HCT116 (cell line): ENCODE measurements at regions not wholly inside any gene's neighbourhood (a gene's known extent, or its start where the extent isn't known, plus 50 kb on each side); places are given as distances from the start of the nearest gene placed in this dataset.

ENCODE experiments used
- ATAC-seq: fragments of 200-7000 bp; cut with Tn5 transposase; 2 replicates; pipeline ENCODE4 v1.9.1; 2020; ENCODE audit warnings: mild to moderate bottlenecking, moderate library complexity
- BruUV-seq: library from RNA; stranded (reverse); fragments of 400-500 nt; replicated peaks from 2 replicates; lab custom pipeline; 2021; lab: Mats Ljungman, UMichigan
- CTCF ChIA-PET: fragments of 300-600 bp; sonication (Branson Sonifier 250); formaldehyde crosslinking; loops from one replicate; lab custom pipeline; 2021; ENCODE audit warnings: antibody characterized with exemption; lab: Charles Lee
- POLR2A ChIA-PET: fragments of 300-600, 350-600 bp; sonication (Branson Sonifier 250); formaldehyde crosslinking; loops from one replicate; lab custom pipeline; 2021; ENCODE audit warnings: antibody characterized with exemption; lab: Charles Lee
- RAD21 ChIA-PET, 2 experiments: fragments of 300-600 bp; sonication (Branson Sonifier 250); formaldehyde crosslinking; loops; one replicate each; lab custom pipeline; 2023; ENCODE audit warnings: low total read pairs in 2 of 2; ENCODE audit not compliant: uncharacterized antibody in 2 of 2, unreplicated experiment in 2 of 2, low non-redundant PET in 1 of 2; lab: Charles Lee
- DNase-seq: peaks from one replicate; pipeline ENCODE4 v3.0.0-alpha.2; 2010; ENCODE audit warnings: low read depth, low spot score
- H2AFZ ChIP-seq: fragments of 200-600 bp; shearing (Covaris generic), sonication (generic); 2 replicates; pipeline ENCODE4 v1.6.1; 2017; ENCODE audit warnings: low read depth, mixed run types, mixed read lengths, antibody characterized with exemption, low read length; ENCODE audit not compliant: poor library complexity, severe bottlenecking
- H3K27ac ChIP-seq: 2 replicates; pipeline ENCODE4 v1.5.1; 2012; ENCODE audit warnings: low read depth, low read length
- H3K27me3 ChIP-seq: fragments of 200-600 bp; sonication (generic); 2 replicates; pipeline ENCODE4 v1.6.1; 2016; ENCODE audit warnings: mixed run types, low read length, mixed read lengths; ENCODE audit not compliant: insufficient read depth
- H3K36me3 ChIP-seq, 2 experiments: fragments of 200-500 bp in 1 of 2; fragments of 200-600 bp in 1 of 2; sonication (Bioruptor generic) in 1 of 2; sonication (generic) in 1 of 2; 2 replicates each; pipeline versions ENCODE4 v1.5.1 to v1.6.1; 2014 to 2016; ENCODE audit warnings: low read length in 2 of 2, inconsistent platforms in 1 of 2, mixed read lengths in 1 of 2, mixed run types in 1 of 2; ENCODE audit not compliant: insufficient read depth in 2 of 2, control insufficient read depth in 1 of 2
- H3K4me1 ChIP-seq, 2 experiments: fragments of 200-600 bp in 1 of 2; sonication (generic) in 1 of 2; 2 replicates each; pipeline versions ENCODE4 v1.5.1 to v1.6.1; 2012 to 2017; ENCODE audit warnings: low read length in 2 of 2, inconsistent platforms in 1 of 2, mild to moderate bottlenecking in 1 of 2, mixed read lengths in 1 of 2, mixed run types in 1 of 2, moderate library complexity in 1 of 2; ENCODE audit not compliant: insufficient read depth in 2 of 2, control insufficient read depth in 1 of 2
- H3K4me2 ChIP-seq: fragments of 200-600 bp; sonication (generic); 2 replicates; pipeline ENCODE4 v1.6.1; 2017; ENCODE audit warnings: mixed run types, low read length, mixed read lengths
- H3K4me3 ChIP-seq, 2 experiments: fragments of 200-600 bp in 1 of 2; sonication (generic) in 1 of 2; replicated peaks in 1 of 2; 2 replicates each; pipeline ENCODE4 v1.5.1; 2011 to 2016; ENCODE audit warnings: low read length in 2 of 2, control low read depth in 1 of 2, low read depth in 1 of 2, mild to moderate bottlenecking in 1 of 2, mixed read lengths in 1 of 2, mixed run types in 1 of 2
- H3K79me2 ChIP-seq: fragments of 200-600 bp; sonication (generic); 2 replicates; pipeline ENCODE4 v1.6.1; 2017; ENCODE audit warnings: mild to moderate bottlenecking, mixed run types, low read length, moderate library complexity, mixed read lengths; ENCODE audit not compliant: insufficient read depth
- H3K9ac ChIP-seq: fragments of 200-600 bp; sonication (generic); 2 replicates; pipeline ENCODE4 v1.6.1; 2016; ENCODE audit warnings: low read length, mixed read lengths
- H3K9me2 ChIP-seq: fragments of 200-600 bp; sonication (generic), shearing (Covaris generic); 2 replicates; pipeline ENCODE4 v1.6.1; 2017; ENCODE audit warnings: mixed run types, mild to moderate bottlenecking, moderate library complexity; ENCODE audit not compliant: insufficient read depth
- H3K9me3 ChIP-seq, 2 experiments: fragments of 200-500 bp in 1 of 2; fragments of 200-600 bp in 1 of 2; sonication (Bioruptor generic) in 1 of 2; sonication (generic) in 1 of 2; 2 replicates each; pipeline ENCODE4 v1.6.1; 2014 to 2017; ENCODE audit warnings: low read length in 2 of 2, mixed read lengths in 2 of 2, inconsistent platforms in 1 of 2, low read depth in 1 of 2, mild to moderate bottlenecking in 1 of 2, mixed run types in 1 of 2, moderate library complexity in 1 of 2; ENCODE audit not compliant: control insufficient read depth in 1 of 2, insufficient read depth in 1 of 2
- H4K20me1 ChIP-seq: fragments of 200-600 bp; sonication (generic), shearing (Covaris generic); 2 replicates; pipeline ENCODE4 v1.6.1; 2017; ENCODE audit warnings: mixed run types, mild to moderate bottlenecking, moderate library complexity; ENCODE audit not compliant: insufficient read depth
- CEBPB ChIP-seq: IDR thresholded peaks from 2 replicates; pipeline ENCODE4 v1.6.1; 2012; ENCODE audit warnings: low read depth
- EZH2 ChIP-seq: fragments of 200-600 bp; sonication (generic); IDR thresholded peaks from 2 replicates; pipeline ENCODE4 v1.6.1; 2017; ENCODE audit warnings: antibody characterized with exemption, mixed run types
- EZH2phosphoT487 ChIP-seq: fragments of 200-600 bp; IDR thresholded peaks from 2 replicates; pipeline ENCODE4 v1.6.1; 2018; ENCODE audit warnings: antibody characterized with exemption, borderline replicate concordance
- FOSL1 ChIP-seq: IDR thresholded peaks from 2 replicates; pipeline ENCODE4 v1.6.1; 2012; ENCODE audit warnings: low read depth
- POLR2A ChIP-seq: IDR thresholded peaks from 2 replicates; pipeline ENCODE4 v1.7.0; 2011; ENCODE audit warnings: borderline replicate concordance; ENCODE audit not compliant: insufficient read depth, insufficient read length; ENCODE audit errors: extremely low read depth
- TCF7L2 ChIP-seq: IDR thresholded peaks from 2 replicates; pipeline ENCODE4 v1.7.0; 2011; ENCODE audit warnings: borderline replicate concordance, inconsistent platforms; ENCODE audit not compliant: insufficient read depth, insufficient read length; ENCODE audit errors: extremely low read depth
- ZNF274 ChIP-seq: fragments of 200-500 bp; sonication (Bioruptor generic); IDR thresholded peaks from 2 replicates; pipeline ENCODE4 v1.6.1; 2014; ENCODE audit warnings: mild to moderate bottlenecking, low read depth, low read length, inconsistent platforms
- intact Hi-C: fragments of 100-400 bp; cut with micrococcal nuclease; formaldehyde crosslinking; loops from 2 replicates; pipeline ENCODE4 v1.10.0; 2022
- TF ChIP-seq, protein P1 (sequence below): IDR thresholded peaks from 2 replicates; pipeline ENCODE4 v1.6.1; 2012
- TF ChIP-seq, protein P2 (sequence below): IDR thresholded peaks from 2 replicates; pipeline ENCODE4 v1.6.1; 2012; ENCODE audit warnings: low read depth
- TF ChIP-seq, protein P3 (sequence below): IDR thresholded peaks from 2 replicates; pipeline ENCODE4 v1.6.1; 2011; ENCODE audit warnings: mild to moderate bottlenecking, low read length, moderate library complexity; ENCODE audit not compliant: insufficient replicate concordance; ENCODE audit errors: extremely low read depth

DNA sequence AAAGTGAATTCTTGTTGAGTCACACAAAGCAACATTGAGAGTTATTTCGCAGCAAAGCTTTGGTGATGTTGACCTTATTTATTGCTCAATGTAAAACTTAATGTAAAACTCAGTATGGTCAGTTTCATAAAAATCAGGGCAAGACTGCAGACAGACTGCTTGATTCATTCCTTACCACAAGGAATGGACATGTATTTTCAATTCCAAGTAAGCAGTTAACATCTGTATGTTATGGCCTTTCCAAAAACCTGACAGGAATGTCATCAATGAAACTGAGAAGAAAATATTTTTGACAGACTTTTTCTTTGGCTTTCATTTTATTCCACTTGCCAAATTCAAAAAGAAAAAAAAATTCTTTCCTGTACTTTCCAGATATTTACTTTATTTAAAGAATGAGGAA lies 488.3 kb downstream of the ANKRD50 start:
- Histone ChIP-seq H3K27ac (no peak overlapping the region), H2AFZ (no peak overlapping the region), H3K4me2 (no peak overlapping the region), H3K9me3 (no peaks in the 10 kb centered on the region), H3K4me1 (no peaks in the 10 kb centered on the region), H3K79me2 (no peaks in the 10 kb centered on the region), H3K36me3 (no peaks in the 10 kb centered on the region), H3K9ac (no peak overlapping the region), H3K4me3 (no peak overlapping the region), H3K9me2 (no peaks in the 10 kb centered on the region), H3K27me3 (no peaks in the 10 kb centered on the region), H4K20me1 (no peaks in the 10 kb centered on the region)
- ChIA-PET RAD21 (no interaction called here), CTCF (no interaction called here), POLR2A (no interaction called here)
- no peak for TF ChIP-seq ZNF274
- no peak for TF ChIP-seq EZH2
- TF ChIP-seq, protein P1, sequence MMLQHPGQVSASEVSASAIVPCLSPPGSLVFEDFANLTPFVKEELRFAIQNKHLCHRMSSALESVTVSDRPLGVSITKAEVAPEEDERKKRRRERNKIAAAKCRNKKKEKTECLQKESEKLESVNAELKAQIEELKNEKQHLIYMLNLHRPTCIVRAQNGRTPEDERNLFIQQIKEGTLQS: no peak
- TF ChIP-seq, protein P2, sequence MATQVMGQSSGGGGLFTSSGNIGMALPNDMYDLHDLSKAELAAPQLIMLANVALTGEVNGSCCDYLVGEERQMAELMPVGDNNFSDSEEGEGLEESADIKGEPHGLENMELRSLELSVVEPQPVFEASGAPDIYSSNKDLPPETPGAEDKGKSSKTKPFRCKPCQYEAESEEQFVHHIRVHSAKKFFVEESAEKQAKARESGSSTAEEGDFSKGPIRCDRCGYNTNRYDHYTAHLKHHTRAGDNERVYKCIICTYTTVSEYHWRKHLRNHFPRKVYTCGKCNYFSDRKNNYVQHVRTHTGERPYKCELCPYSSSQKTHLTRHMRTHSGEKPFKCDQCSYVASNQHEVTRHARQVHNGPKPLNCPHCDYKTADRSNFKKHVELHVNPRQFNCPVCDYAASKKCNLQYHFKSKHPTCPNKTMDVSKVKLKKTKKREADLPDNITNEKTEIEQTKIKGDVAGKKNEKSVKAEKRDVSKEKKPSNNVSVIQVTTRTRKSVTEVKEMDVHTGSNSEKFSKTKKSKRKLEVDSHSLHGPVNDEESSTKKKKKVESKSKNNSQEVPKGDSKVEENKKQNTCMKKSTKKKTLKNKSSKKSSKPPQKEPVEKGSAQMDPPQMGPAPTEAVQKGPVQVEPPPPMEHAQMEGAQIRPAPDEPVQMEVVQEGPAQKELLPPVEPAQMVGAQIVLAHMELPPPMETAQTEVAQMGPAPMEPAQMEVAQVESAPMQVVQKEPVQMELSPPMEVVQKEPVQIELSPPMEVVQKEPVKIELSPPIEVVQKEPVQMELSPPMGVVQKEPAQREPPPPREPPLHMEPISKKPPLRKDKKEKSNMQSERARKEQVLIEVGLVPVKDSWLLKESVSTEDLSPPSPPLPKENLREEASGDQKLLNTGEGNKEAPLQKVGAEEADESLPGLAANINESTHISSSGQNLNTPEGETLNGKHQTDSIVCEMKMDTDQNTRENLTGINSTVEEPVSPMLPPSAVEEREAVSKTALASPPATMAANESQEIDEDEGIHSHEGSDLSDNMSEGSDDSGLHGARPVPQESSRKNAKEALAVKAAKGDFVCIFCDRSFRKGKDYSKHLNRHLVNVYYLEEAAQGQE: no peak
- TF ChIP-seq CEBPB: no peak
- no peak for TF ChIP-seq FOSL1
- TF ChIP-seq, protein P3, sequence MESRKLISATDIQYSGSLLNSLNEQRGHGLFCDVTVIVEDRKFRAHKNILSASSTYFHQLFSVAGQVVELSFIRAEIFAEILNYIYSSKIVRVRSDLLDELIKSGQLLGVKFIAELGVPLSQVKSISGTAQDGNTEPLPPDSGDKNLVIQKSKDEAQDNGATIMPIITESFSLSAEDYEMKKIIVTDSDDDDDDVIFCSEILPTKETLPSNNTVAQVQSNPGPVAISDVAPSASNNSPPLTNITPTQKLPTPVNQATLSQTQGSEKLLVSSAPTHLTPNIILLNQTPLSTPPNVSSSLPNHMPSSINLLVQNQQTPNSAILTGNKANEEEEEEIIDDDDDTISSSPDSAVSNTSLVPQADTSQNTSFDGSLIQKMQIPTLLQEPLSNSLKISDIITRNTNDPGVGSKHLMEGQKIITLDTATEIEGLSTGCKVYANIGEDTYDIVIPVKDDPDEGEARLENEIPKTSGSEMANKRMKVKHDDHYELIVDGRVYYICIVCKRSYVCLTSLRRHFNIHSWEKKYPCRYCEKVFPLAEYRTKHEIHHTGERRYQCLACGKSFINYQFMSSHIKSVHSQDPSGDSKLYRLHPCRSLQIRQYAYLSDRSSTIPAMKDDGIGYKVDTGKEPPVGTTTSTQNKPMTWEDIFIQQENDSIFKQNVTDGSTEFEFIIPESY: no peak
- no peak for TF ChIP-seq TCF7L2
- TF ChIP-seq EZH2phosphoT487: no peak
- TF ChIP-seq POLR2A: no peak
- BruUV-seq: no TSS peak
- intact Hi-C loops: no loop called here
- no peak for DNase-seq
- ATAC-seq: no peak
